PC-3 (cell line): ENCODE measurements at regions not wholly inside any gene's neighbourhood (a gene's known extent, or its start where the extent isn't known, plus 50 kb on each side); places are given as distances from the start of the nearest gene placed in this dataset.
A peak's percentile ranks its signal among the peaks of the same experiment; 100 is the strongest.

ENCODE experiments used
- ATAC-seq: fragments of 200-7000 bp; cut with Tn5 transposase; 2 replicates; pipeline ENCODE4 v1.9.1; 2020; ENCODE audit warnings: mild to moderate bottlenecking, moderate library complexity
- BruUV-seq: library from RNA; stranded (reverse); fragments of 400-500 nt; replicated peaks from 2 replicates; lab custom pipeline; 2021; lab: Mats Ljungman, UMichigan
- CTCF ChIA-PET: fragments of 300-600 bp; sonication (Branson Sonifier 250); formaldehyde crosslinking; loops from one replicate; lab custom pipeline; 2022; ENCODE audit warnings: antibody characterized with exemption; lab: Charles Lee
- POLR2A ChIA-PET: fragments of 300-600 bp; sonication (Branson Sonifier 250); formaldehyde crosslinking; loops from one replicate; lab custom pipeline; 2022; ENCODE audit warnings: antibody characterized with exemption; ENCODE audit not compliant: unreplicated experiment; lab: Charles Lee
- DNase-seq: peaks from one replicate; pipeline ENCODE4 v3.0.0-alpha.2; 2015
- H2AFZ ChIP-seq: fragments of 300-600 bp; sonication (generic); 2 replicates; pipeline ENCODE4 v1.6.0; 2016; ENCODE audit warnings: antibody characterized with exemption, low read length
- H3F3A ChIP-seq: fragments of 300-600 bp; sonication (generic); one replicate; pipeline ENCODE4 v1.6.0; 2017; ENCODE audit warnings: antibody characterized with exemption, low read length, control low read depth, mild to moderate bottlenecking; ENCODE audit not compliant: unreplicated experiment
- H3K27ac ChIP-seq: fragments of 300-600 bp; sonication (generic); 2 replicates; pipeline ENCODE4 v1.5.1; 2016; ENCODE audit warnings: mild to moderate bottlenecking, low read length
- H3K27me3 ChIP-seq: fragments of 300-600 bp; sonication (generic); 2 replicates; pipeline ENCODE4 v1.6.1; 2016; ENCODE audit warnings: low read length, mixed read lengths
- H3K36me3 ChIP-seq: fragments of 300-600 bp; sonication (generic); 2 replicates; pipeline ENCODE4 v1.6.1; 2016; ENCODE audit warnings: low read depth, mixed run types, low read length, mixed read lengths
- H3K4me1 ChIP-seq: fragments of 300-600 bp; sonication (generic); 2 replicates; pipeline ENCODE4 v1.5.1; 2016; ENCODE audit warnings: low read length; ENCODE audit not compliant: insufficient read depth
- H3K4me2 ChIP-seq: fragments of 300-600 bp; sonication (generic); 2 replicates; pipeline ENCODE4 v1.6.0; 2016; ENCODE audit warnings: low read length
- H3K4me3 ChIP-seq: fragments of 300-600 bp; sonication (generic); 2 replicates; pipeline ENCODE4 v1.5.1; 2016; ENCODE audit warnings: mild to moderate bottlenecking, low read length, mixed read lengths
- H3K79me2 ChIP-seq: fragments of 300-600 bp; sonication (generic); 2 replicates; pipeline ENCODE4 v1.6.1; 2017; ENCODE audit warnings: low read length, mixed read lengths
- H3K9ac ChIP-seq: fragments of 300-600 bp; sonication (generic); 2 replicates; pipeline ENCODE4 v1.6.0; 2016; ENCODE audit warnings: mild to moderate bottlenecking, low read length
- H3K9me2 ChIP-seq: fragments of 300-600 bp; sonication (generic); replicated peaks from 2 replicates; pipeline ENCODE4 v1.6.1; 2016; ENCODE audit warnings: mixed run types, low read length, mixed read lengths
- H3K9me3 ChIP-seq: fragments of 300-600 bp; sonication (generic); 2 replicates; pipeline ENCODE4 v1.6.1; 2016; ENCODE audit warnings: low read length, mixed read lengths
- H4K20me1 ChIP-seq: fragments of 300-600 bp; sonication (generic); 2 replicates; pipeline ENCODE4 v1.6.1; 2016; ENCODE audit warnings: low read length, mixed read lengths
- EZH2 ChIP-seq: fragments of 300-600 bp; sonication (generic); IDR thresholded peaks from one replicate; pipeline ENCODE4 v1.6.1; 2017; ENCODE audit warnings: antibody characterized with exemption, mild to moderate bottlenecking, low read length; ENCODE audit not compliant: unreplicated experiment
- EZH2phosphoT487 ChIP-seq: fragments of 300-600 bp; sonication (generic); IDR thresholded peaks from 2 replicates; pipeline ENCODE4 v1.6.1; 2018; ENCODE audit warnings: mild to moderate bottlenecking, antibody characterized with exemption, low read length, borderline replicate concordance
- intact Hi-C: fragments of 100-400 bp; cut with micrococcal nuclease; formaldehyde crosslinking; loops from 2 replicates; pipeline ENCODE4 v1.9.0; 2023
- TF ChIP-seq, protein P1 (sequence below): fragments of 300-600 bp; sonication (generic); conservative IDR thresholded peaks from 2 replicates; pipeline ENCODE4 v1.5.1; 2017; ENCODE audit warnings: antibody characterized with exemption, low read depth, mild to moderate bottlenecking, low read length

DNA sequence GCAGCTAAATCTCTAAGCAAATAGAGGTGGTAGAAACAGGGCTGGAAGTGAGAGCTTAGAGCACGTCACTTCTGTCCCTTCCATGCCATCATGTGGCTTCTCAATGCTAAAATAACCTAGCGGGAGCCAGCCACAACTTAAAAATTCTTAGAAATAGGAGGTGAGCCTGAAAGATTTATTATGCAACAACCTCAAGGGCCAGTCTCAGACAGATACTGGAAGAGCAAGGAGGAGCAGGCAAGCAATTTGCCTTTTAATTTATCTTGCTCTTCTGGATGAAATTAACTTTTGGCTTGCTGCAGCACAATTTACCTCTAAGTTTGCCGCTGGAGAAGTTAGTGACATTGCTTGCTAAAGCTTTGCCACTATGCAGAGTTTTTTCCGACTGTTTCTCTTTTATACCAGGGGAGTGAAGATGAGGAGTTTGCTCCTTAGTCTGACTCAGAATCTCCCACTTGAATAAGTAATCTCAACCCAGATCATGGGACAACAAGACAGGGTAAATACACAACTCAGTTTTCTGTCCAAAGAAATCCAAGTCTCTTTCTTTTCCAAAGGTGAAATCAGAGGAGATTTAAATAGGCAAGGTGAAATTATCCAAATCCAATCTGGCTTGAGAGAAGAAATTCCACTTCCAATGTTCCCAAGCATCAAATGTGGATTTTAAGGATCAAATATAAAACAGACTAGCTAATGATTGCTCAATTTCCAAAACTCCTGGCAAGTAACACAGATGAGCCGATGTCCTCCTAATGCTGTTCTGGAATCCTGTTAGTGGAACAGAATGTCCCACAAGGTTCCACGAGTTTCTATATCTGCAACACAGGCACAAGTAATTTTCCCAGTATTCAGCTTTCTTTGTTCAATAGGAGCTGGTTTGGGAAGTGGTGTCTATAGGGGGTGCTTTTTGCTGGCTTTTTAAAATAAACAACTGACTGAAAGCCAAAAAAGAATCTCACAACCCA is 329.4 kb upstream of the RORA start:
- Histone ChIP-seq H4K20me1 (no peaks in the 10 kb centered on the region), H3K4me1 (peaks cover 12% of the 10 kb centered on the region; the same call in 1 of the 2 replicates), H3K36me3 (no peaks in the 10 kb centered on the region), H3K9ac (no peak overlapping the region), H3K9me3 (no peaks in the 10 kb centered on the region), H3K27me3 (0 out of 2 replicates have a peak, but pooled peaks cover 3% of the 10 kb centered on the region), H3F3A (no peaks in the 10 kb centered on the region), H2AFZ (no peak overlapping the region), H3K4me2 (no peak overlapping the region), H3K27ac (no peak overlapping the region), H3K79me2 (no peaks in the 10 kb centered on the region), H3K4me3 (no peak overlapping the region), H3K9me2 (no peaks in the 10 kb centered on the region)
- ChIA-PET CTCF (no interaction called here), POLR2A (no interaction called here)
- ATAC-seq, result no peak
- DNase-seq, result no peak
- no peak for TF ChIP-seq EZH2phosphoT487
- TF ChIP-seq EZH2, result no peak
- TF ChIP-seq, protein P1, sequence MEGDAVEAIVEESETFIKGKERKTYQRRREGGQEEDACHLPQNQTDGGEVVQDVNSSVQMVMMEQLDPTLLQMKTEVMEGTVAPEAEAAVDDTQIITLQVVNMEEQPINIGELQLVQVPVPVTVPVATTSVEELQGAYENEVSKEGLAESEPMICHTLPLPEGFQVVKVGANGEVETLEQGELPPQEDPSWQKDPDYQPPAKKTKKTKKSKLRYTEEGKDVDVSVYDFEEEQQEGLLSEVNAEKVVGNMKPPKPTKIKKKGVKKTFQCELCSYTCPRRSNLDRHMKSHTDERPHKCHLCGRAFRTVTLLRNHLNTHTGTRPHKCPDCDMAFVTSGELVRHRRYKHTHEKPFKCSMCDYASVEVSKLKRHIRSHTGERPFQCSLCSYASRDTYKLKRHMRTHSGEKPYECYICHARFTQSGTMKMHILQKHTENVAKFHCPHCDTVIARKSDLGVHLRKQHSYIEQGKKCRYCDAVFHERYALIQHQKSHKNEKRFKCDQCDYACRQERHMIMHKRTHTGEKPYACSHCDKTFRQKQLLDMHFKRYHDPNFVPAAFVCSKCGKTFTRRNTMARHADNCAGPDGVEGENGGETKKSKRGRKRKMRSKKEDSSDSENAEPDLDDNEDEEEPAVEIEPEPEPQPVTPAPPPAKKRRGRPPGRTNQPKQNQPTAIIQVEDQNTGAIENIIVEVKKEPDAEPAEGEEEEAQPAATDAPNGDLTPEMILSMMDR, result no peak
- intact Hi-C loops, result no loop called here
- BruUV-seq, result no TSS peak

GRCh38 chr15:61556037-61556648 is 327.0 kb upstream of the RORA start:
- DNase-seq (peak; percentile 75), ATAC-seq (no peak)
- CTCF ChIA-PET, result no interaction called here
- Histone ChIP-seq H3K9ac (no peak overlapping the region), H3K27me3 (no peaks in the 10 kb centered on the region), H3K36me3 (no peaks in the 10 kb centered on the region), H3K4me3 (no peak overlapping the region), H3K79me2 (no peaks in the 10 kb centered on the region), H4K20me1 (no peaks in the 10 kb centered on the region), H3K4me2 (peak overlapping the region; percentile 39), H2AFZ (no peak overlapping the region), H3K4me1 (peaks cover 12% of the 10 kb centered on the region; the same call in 1 of the 2 replicates), H3K9me3 (no peaks in the 10 kb centered on the region), H3K27ac (no peak overlapping the region), H3F3A (no peaks in the 10 kb centered on the region), H3K9me2 (no peaks in the 10 kb centered on the region)
- BruUV-seq, result no TSS peak
- intact Hi-C loops, result no loop called here
- TF ChIP-seq, protein P1, result no peak
- TF ChIP-seq EZH2 (no peak), EZH2phosphoT487 (no peak)
- POLR2A ChIA-PET, result no interaction called here

GRCh38 chr15:61549727-61550126 is 320.6 kb upstream of the RORA start:
- POLR2A ChIA-PET, result no interaction called here
- Histone ChIP-seq H4K20me1 (no peaks in the 10 kb centered on the region), H2AFZ (no peak overlapping the region), H3K27me3 (no peaks in the 10 kb centered on the region), H3K4me1 (no peaks in the 10 kb centered on the region), H3K4me2 (no peak overlapping the region), H3K79me2 (no peaks in the 10 kb centered on the region), H3K4me3 (no peak overlapping the region), H3F3A (no peaks in the 10 kb centered on the region), H3K36me3 (no peaks in the 10 kb centered on the region), H3K9me2 (no peaks in the 10 kb centered on the region), H3K9ac (no peak overlapping the region), H3K9me3 (no peaks in the 10 kb centered on the region), H3K27ac (no peak overlapping the region)
- intact Hi-C loops, result no loop called here
- CTCF ChIA-PET, result no interaction called here
- ATAC-seq (no peak), DNase-seq (no peak)
- BruUV-seq, result no TSS peak
- TF ChIP-seq, protein P1, result no peak
- TF ChIP-seq EZH2phosphoT487 (no peak), EZH2 (no peak)
